ENCODE measurements at regions not wholly inside any gene's neighbourhood (a gene's known extent, or its start where the extent isn't known, plus 50 kb on each side); places are given as distances from the start of the nearest gene placed in this dataset.

DNA sequence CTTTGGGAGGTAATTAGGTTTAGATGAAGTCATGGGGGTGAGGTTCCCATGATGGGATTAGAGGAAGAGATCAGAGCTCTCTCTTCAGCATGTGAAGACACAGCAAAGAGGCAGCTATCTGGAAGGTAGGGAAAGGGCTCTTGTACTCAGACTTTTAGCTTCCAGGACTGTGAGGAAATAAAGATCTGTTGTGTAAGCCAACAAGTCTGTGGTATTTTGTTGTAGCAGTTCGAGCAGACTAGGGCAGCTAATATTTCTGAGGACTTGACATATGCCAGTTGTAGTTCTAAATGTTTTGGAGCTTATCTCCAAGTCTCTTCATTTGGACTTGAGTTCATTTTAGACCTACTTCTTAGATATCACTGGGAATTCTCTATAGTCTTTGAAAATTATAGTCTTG lies 137.3 kb upstream of the PDE5A start:
- TF ChIP-seq, protein P1, sequence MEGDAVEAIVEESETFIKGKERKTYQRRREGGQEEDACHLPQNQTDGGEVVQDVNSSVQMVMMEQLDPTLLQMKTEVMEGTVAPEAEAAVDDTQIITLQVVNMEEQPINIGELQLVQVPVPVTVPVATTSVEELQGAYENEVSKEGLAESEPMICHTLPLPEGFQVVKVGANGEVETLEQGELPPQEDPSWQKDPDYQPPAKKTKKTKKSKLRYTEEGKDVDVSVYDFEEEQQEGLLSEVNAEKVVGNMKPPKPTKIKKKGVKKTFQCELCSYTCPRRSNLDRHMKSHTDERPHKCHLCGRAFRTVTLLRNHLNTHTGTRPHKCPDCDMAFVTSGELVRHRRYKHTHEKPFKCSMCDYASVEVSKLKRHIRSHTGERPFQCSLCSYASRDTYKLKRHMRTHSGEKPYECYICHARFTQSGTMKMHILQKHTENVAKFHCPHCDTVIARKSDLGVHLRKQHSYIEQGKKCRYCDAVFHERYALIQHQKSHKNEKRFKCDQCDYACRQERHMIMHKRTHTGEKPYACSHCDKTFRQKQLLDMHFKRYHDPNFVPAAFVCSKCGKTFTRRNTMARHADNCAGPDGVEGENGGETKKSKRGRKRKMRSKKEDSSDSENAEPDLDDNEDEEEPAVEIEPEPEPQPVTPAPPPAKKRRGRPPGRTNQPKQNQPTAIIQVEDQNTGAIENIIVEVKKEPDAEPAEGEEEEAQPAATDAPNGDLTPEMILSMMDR (conservative IDR thresholded peaks at IDR 0.05), result no peak
- TF ChIP-seq ZFX (IDR thresholded peaks at IDR 0.05), result no peak
